Kidney tubule cell (primary cell): ENCODE measurements at regions not wholly inside any gene's neighbourhood (a gene's known extent, or its start where the extent isn't known, plus 50 kb on each side); places are given as distances from the start of the nearest gene placed in this dataset.

Source experiments
- DNase-seq: peaks from one replicate; pipeline ENCODE4 v3.0.0-alpha.2; 2018; ENCODE audit warnings: low spot score

- no peak for DNase-seq
These were observed 162.9 kb upstream of the SLC25A13 start for GRCh38 chr7:96484845-96485244.

GRCh38 chr7:96484091-96484490, 162.2 kb upstream of the SLC25A13 start:
- DNase-seq: no peak

- DNase-seq: no peak
These were observed 159.9 kb upstream of the SLC25A13 start for GRCh38 chr7:96481796-96482195.

GRCh38 chr7:96479015-96479645, 157.2 kb upstream of the SLC25A13 start:
- no peak for DNase-seq

- no peak for DNase-seq
These were observed 149.7 kb upstream of the SLC25A13 start for GRCh38 chr7:96471606-96472005.

GRCh38 chr7:96452146-96452545, 130.2 kb upstream of the SLC25A13 start:
- DNase-seq: no peak

- no peak for DNase-seq
These were observed 127.2 kb upstream of the SLC25A13 start for GRCh38 chr7:96449094-96449493.

- no peak for DNase-seq
These were observed 125.3 kb upstream of the SLC25A13 start for GRCh38 chr7:96447109-96447645.

GRCh38 chr7:96441436-96442084, 119.7 kb upstream of the SLC25A13 start:
- DNase-seq: no peak

- no peak for DNase-seq
These were observed 118.4 kb upstream of the SLC25A13 start for GRCh38 chr7:96440328-96440727.

GRCh38 chr7:96436880-96437279, 115.0 kb upstream of the SLC25A13 start:
- DNase-seq: no peak

- no peak for DNase-seq
These were observed 108.5 kb upstream of the SLC25A13 start for GRCh38 chr7:96430356-96430755.

- no peak for DNase-seq
These were observed 105.2 kb upstream of the SLC25A13 start for GRCh38 chr7:96427143-96427542.

- no peak for DNase-seq
These were observed 104.8 kb upstream of the SLC25A13 start for GRCh38 chr7:96426685-96427084.

GRCh38 chr7:96426027-96426426, 104.1 kb upstream of the SLC25A13 start:
- peak; percentile 25 for DNase-seq

- no peak for DNase-seq
These were observed 102.5 kb upstream of the SLC25A13 start for GRCh38 chr7:96424411-96424810.

- DNase-seq: no peak
These were observed 100.5 kb upstream of the SLC25A13 start for GRCh38 chr7:96422388-96422787.

GRCh38 chr7:96418581-96418980, 96.7 kb upstream of the SLC25A13 start:
- DNase-seq: no peak

- no peak for DNase-seq
These were observed 95.9 kb upstream of the SLC25A13 start for GRCh38 chr7:96417784-96418183.

GRCh38 chr7:96416599-96416998, 94.7 kb upstream of the SLC25A13 start:
- DNase-seq: no peak

GRCh38 chr7:96416116-96416515, 94.2 kb upstream of the SLC25A13 start:
- DNase-seq: peak; percentile 20

GRCh38 chr7:96415293-96415940, 93.5 kb upstream of the SLC25A13 start:
- DNase-seq: no peak

- DNase-seq: peak; percentile 33
These were observed 93.0 kb upstream of the SLC25A13 start for GRCh38 chr7:96414931-96415292.
